HT1080 (cell line): ENCODE measurements at regions not wholly inside any gene's neighbourhood (a gene's known extent, or its start where the extent isn't known, plus 50 kb on each side); places are given as distances from the start of the nearest gene placed in this dataset.

ENCODE experiments used
- DNase-seq: peaks from one replicate; pipeline ENCODE4 v3.0.0-alpha.2; 2015; ENCODE audit warnings: low read depth

DNA sequence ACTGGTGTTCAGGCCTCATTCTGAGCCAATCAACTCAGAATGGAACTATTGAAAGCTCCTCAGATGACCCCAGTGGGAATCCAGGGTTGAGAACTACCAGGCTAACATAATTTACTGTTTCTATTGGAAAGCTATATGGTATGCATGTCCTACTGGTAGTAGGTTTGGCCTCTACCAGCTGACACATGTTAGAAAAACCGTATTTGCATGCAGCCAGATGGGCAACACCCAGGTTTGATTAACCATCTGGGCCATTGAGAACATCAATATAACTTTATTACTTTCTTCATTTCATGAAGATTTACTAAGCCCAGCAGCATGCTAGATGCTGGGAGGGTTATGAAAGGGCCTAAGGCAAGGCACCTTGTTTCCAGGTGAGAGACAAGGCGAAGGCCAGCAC, 181.4 kb upstream of the PARP11 start:
- DNase-seq: no peak

DNA sequence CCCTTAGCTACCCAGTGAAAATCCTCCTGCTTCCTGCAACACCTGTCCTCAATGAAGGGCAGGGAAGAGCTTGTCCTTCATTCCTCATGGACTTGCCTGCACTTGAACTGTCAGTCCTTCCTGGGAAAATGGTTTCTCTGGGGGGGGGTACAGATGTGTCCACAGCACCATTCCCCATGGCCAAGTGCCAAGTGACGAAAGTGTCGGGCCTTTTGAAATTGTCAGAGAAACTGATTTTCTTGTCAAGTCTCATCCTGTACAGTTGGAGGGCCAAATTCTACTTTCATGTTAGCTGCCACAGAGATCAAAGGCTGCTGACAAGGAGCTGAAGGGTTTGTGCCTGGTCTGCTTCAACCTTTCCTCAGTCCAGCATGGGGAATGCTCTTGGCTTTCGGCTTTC, 179.5 kb upstream of the PARP11 start:
- DNase-seq: no peak

DNA sequence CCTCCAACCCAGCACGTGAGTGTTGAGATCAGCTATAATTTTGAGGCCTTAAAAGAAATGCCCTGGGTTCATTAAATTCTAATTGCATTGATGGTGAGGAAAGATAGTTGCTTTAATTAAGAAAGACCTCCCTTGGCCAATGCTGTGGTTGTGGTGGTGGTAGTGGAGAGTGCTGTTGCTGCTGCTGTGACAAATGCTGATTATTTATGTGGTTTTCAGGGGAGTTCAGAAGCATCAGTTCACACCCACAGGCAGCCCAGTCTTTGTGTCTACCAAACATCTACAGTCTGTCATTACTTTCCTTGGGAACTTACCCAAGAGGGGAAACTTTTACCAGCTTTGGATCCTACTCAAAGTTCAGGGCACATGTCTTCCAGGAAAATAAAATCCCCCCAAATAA, 178.4 kb upstream of the PARP11 start:
- DNase-seq: no peak

DNA sequence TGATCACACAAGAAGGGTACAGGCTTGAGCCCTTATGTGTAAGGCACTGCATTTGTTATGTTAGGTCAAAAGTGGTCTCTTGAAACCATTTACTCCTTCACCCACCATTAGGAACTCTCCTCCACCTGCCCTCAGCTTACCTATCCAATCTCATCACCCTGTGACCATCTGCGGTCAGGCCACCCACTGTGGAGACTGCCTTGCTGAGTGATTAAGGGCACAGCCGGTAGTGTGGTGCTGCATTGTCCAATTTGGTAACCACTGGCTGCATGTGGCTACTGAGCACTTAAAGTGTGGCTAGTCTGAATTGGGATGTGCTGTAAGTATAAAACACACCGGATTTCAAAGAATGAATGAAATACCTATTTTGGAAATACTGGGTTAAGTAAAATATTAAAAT, 177.1 kb upstream of the PARP11 start:
- DNase-seq: no peak

DNA sequence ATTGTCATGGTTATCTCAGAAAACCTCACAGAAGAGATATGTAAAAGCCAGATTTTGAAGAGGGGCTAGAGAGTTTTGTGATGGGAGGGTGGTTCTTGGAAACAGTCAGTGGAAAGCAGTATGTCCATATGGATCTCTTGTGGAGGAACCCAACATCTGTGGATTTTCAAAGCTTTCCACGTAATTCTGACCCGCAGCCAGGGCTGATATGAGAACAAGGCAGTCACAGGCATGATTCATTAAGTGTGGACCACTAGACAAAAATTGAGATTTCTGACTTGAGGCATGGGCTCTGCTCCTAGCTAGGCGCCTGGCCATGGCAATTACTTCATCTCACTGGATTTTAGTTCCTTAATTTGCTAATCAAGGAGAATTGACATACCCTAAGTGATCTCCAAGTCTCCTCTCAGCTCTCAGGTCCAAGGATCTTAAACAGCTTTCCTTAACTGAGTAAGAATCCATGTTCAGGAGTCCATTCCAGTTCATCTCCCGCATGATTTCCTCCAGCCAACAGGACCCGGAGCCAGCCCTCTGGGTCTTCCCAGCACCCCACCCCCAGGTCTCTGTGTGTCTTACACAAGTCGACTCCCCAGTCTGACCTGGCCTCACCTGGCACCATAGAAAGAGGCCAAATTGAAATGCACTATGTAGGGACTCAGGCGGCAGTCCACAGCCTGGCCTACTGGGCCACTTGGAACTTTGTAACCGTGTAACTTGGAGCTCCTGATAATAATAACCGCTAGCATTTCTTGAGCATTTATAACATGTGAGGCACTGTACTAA, 176.3 kb upstream of the PARP11 start:
- DNase-seq: no peak

DNA sequence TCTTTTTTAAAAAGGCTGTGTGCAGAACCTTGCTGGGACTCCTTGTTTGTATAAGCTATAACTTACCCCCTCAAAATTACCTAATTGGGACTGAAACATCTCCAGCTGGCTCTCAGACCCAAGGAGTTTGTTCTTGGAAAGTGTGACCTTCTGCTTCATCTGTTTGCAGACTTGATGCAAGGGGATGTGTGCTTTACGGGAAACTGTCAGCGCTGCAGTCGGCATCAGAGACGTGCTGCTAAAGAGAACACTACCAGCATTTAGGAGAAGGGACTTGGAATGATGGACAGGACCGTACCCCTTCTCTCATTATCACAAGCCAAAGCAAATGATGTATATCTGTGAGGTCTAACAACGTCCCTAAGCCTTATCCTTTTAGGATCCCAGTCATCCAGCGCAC, 174.2 kb upstream of the PARP11 start:
- DNase-seq: no peak

DNA sequence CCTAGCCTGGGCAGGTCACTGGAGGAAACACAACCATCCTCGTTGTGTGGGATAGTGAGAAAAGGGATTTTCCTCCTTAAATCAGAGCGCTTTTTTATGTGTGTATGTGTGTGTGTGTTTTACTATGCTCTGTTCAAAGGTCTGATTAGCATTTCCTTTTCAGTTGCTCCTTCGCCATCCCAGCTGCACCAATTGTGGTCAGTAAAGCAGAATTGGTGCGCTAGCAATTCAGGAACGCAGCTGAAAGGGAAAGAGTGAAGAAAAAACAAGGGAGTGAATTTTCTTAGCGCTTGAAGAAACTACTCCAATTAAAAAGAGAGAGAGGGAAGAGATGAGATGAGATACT, 173.3 kb upstream of the PARP11 start:
- DNase-seq: no peak

DNA sequence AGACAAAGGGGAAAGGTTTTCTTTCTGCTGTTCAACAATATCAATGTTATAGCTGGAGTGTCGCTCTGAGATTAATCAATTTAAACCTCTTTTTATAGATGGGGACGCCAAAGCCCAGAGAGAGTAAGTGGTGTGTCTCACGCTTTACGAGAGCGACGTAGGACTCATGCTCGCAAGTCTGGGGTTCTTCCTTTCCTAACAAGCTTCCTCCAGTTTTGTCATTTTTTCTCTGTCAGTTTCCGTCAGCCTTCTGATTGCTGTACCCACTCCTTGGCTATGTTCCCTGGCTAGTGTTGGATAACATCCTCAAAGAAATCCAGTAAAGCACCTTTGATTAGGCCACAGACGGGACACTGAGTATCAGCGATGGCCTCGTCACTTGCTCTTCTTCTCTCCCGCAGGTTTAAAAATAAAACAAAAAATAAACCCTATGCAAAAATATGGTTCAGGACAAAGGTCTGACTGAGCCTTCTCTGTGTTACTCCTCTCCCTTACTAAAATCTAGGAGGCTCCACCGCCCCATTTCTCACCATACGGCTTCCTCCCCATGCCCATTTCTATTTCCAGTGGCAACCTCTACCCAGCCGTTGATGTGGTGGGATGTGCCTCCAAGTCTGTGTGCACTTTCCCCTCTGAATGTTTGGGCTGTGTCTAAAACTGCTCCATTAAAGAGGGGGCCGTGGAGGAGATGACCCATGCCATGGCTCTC, 172.7 kb upstream of the PARP11 start:
- DNase-seq: no peak

DNA sequence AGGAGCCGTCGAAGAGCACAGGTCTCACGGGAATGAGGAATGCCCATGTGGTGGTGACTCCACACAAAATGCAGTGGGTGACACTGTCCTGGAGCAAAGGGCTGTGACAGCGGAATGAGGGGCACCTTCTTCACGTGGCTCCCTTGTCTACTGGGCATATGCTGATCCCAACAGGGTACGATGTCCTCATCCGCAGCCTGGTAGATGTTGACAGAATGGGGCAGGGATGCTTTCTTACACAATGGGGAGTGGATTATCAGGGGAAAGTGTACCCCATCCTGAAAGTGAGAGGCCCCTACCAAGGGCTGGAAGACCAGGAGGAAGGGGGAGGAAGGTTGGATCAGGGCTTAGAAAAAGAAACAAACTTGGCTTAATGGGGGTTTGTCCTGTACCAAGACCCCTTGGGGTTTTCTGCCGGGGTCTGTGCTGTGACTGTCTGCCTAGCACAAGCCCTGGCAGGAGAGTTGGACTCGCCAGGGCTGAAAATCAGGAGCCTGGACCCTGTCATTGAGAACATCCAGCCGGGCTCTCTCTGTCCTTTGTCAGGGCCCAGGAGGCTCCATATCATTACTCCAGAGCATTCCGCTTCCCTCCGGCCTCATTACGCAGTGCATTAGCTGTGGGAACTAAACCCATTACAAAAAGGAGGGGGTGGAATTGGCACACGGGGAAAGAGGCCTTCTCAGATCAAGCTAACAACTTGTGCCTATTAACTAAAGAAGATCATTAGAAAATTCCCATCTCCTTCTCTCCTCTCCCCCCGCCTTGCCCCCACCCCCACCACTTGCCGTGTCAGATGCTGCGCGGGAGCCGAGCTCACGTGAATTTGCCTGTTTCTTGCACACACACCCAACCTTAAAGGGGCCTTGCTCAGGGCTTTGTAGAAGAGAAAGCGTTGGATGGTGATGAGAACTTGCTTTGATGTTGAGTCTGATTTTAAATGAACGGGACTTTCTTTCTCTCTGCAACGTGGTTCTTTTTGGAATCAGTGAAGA, 171.8 kb upstream of the PARP11 start:
- DNase-seq: no peak

DNA sequence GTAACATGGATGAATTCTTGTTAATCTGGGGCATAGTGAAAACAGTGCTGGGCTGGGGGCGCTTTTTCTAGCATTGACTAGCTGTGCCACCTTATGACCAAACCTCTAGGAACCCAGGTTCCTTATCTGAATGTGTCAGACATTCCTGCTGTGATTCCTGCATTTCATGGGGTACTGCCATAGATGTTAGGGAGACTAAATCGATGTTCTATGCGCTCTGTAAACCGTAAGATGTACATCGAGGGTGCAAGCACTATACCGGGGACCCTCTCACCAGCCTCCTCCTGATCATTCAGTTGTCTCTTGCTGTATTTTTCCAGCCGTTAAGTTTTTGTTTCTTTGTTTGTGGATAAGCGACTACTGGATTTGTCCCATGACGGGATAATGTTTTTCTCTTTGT, 170.9 kb upstream of the PARP11 start:
- no peak for DNase-seq

DNA sequence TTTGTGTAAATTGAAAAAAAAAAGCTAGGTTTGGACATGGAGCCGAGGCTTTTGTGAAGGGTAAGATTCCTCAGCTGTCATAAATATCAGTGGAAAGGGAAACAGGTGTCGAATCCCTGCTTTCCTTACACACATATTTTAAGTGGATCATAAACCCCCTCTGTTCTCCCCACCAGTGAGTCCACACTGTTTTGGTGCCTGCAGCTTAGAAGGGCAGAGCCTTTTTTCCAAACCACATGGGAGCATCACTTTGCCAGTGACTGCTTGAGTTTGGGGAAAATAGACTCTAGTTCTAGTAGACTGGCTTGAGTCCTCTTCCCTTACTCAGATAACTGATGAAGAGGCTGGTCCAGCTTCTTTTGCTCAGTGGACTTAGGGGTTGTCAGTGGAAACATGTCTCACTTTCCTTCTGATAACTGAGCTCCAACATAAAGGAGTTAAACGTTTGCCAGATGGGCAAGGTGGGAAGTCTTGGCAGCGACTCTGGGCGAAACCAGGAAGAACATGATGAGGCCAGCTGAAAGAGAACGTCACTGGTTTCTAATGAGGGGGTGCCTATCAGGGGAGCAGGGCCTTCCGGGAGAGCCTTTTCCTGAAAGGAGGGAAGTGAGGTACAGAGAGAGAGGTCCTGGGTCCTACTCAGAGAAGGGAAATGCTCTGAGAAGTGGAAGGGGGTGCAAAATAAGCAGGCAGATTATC, 168.1 kb upstream of the PARP11 start:
- DNase-seq: no peak

DNA sequence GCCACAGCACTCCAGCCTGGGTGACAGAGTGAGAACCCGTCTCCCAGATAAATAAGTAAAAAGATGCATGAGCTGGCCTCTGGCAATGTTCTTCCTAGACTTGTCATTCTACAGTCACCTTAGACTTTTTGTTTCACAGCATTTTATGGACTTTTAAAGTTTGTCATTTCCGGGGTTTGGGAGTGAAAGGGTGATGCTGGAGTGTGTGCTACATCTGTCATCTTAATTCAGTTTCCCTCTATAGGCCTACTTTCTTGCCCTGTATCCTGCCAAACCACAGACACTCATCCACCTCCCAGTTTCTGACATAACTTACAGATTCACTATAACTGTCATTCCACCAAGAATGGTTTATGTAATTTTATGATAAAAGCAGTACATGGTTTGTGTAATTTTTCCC, 166.7 kb upstream of the PARP11 start:
- DNase-seq: peak; percentile 6

DNA sequence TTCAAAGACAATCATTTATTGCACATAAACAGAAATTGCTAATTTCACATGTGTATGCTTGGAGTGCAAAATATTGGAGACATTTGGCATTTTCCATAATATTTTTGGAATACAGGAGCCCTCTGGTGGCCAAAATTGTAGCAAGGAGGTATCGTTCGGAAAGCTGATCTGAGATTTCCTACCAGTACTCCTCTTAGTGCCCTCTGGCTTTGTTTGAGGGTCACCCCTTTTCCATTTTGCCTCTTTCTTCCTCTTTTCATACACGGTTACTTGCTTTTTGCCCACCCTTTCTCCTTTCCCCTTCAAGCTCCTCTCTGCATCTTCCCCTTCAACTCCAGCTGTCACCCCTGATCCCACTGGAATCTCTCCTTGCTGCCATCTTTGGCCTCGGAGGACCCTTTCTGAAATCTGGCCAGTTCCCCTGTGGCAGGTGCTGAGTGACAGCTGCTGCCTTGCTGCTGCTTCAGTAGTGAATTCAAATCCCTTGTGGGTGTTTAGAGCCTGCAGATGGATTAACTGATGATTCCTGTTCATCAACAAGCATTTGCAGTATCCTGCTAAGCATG, 164.6 kb upstream of the PARP11 start:
- DNase-seq: peak; percentile 12

DNA sequence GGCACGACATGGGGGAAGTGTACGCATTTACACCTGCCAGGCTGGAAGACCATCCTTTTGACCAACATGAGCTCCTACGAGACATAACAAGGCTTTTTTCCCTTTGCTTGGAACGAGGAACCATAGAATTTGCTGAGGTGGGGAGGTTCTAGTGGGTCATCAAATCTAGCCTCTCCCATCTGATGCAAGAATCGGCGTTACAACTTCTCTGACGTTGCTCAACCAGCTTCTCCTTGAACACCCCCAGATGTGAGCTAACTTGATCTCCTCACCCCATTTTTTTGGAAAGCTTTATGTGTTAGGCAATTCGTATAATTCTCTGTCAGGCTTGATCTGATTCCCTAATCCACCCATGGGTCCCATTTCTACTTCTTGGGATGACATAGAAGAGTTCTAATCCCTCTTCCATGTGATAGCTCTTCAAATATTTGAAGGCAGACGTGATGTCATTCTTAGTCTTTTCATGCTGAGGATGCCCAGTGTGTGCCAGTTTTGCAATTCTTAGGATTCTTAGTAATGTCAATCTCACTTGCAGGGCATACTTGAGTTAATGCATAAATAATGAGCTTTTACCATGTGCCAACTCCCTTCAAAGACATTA, 163.6 kb upstream of the PARP11 start:
- DNase-seq: no peak

DNA sequence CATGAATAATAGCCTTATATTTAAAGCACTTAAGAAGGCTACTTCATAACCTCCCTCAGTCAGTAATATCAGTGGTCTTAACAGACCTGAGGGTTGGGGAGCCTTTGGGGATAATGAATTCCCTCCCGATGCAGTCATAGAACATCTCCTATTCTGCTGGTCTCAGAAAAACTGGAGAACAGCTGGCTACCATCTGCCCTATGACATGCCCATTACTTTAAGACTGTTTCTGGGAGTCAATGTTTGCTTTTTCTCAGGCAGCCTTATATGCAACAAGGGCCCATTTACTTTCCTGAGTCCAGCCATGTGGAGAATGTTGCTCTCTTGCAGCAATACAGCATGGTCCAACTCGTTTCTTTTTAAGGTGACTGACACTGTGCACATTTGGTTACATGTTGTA, 161.7 kb upstream of the PARP11 start:
- DNase-seq: no peak

DNA sequence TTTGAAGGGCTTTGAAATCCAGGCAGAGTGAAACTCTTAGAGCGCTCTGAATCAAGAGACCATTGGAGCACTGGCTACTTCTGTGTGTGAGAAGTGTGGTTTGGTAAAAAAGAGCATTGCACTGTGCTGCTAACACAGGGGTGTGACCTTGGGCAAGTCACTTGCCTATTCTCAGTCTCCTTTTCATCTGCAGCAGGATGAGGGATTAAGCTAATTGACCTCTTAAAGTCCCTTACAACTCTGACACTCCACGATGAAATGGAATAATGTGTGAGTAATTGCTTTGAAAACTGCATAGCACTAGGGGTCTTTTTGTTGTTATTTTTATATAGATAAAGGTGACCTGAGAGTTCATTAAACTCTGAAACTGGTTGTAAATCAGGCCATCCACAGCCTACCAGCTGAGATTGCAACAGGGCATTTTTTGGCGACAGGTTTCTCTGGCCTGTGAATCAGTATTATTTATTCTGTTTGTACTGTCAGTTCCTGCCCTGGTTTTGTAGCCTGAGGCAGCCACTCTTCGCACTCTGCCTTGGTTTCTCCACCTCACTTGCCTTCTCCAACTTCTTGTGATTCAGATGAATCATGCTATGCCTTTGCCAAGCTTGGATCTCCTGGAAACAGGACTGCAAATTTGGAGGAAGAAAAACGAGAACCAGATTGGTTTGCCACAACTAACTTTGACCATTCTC, 159.9 kb upstream of the PARP11 start:
- DNase-seq: no peak

DNA sequence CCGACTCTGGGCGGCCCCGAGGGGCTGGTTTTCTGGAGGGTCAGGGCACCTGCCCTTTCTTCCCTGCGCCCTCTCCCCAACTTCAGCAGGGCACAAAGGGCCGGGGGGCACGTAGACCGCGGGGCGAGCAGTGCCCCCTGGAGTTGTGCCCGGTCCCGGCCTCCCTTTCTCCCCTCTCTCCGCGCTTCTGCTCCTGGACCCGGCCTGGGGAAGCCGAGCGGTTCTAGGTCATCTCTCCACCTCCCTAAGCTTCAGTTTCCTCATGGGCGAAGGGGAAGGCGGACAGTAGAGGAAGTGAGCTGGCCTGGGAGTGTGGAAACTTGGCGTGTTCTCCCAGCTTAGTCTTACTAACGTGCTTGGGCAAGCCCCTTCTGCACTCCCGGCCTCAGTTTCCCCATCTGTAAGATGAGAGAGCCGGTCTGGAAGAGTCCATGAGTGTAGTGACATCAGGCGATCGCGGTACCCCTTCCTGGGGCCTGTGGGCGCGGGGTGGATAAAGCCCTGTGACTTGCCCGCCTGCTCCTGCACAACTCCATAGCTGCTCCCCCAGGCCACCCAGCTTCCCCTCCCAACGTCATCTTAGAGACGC, 158.6 kb upstream of the PARP11 start:
- DNase-seq: peak; percentile 8

DNA sequence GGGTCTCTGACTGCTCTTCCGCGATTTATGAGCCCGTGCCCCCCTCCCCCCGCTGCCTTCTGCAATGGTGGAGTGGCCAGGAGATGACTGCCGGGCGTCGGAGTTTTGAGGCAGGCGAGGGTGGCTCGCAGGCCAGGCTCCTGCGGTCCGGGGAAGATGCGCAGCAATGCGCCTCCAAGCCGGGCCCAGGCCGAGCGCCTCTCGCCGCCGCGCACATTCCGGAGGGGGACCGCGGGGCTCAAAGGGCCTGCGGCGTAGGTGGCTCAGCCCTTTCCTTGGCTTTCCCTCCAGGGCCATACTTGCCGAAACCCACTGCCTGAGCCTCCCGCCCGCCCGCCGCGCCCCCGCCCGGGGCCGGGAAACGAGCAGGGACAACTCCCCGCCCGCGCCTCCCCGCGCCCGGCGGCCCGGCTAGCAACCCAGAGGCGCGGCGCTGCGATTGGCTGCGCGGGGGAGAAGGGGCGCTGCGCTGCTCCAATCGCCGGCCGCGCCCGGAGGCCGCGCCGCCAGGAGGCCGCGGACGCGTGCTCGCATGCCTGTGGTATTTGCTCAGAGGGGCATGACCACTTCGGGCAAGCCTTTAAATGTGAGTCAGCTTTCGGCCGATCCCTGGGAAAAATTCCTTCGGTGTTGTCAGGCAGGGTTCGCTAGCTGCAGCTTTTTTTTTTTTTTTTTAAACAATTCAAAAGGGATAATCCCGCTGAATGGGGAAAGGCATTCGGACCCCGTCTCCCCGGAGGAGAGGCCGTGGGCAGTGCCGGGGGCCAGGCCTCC, 157.9 kb upstream of the PARP11 start:
- peak; percentile 94 for DNase-seq

DNA sequence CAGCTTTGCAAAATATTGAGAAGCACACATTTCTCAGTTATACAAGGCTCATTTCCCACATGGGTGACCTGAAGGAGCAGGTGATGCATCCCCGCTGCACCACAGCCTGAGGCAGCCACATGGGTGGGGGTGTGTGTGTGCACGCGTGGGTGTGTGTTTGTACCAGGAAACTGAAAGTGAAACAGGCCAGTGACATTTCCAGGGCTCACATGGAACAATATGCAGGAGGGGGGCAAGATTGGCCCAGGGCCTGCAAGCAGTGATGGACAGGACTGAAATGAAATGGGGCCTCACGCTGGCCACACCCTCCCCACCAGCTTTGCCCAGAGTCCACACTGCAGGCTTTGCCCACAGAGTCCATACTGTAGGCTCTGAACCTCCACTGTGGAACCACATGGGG, 154.2 kb upstream of the PARP11 start:
- DNase-seq: no peak
